GM06990 (cell line): ENCODE measurements at regions not wholly inside any gene's neighbourhood (a gene's known extent, or its start where the extent isn't known, plus 50 kb on each side); places are given as distances from the start of the nearest gene placed in this dataset.

Source experiments
- DNase-seq: peaks from one replicate; pipeline ENCODE4 v3.0.0-alpha.2; 2011; ENCODE audit not compliant: insufficient read length; ENCODE audit errors: extremely low read depth
- H3K27me3 ChIP-seq: replicated peaks from 2 replicates; pipeline ENCODE4 v1.6.0; 2011; ENCODE audit warnings: low read length; ENCODE audit not compliant: control insufficient read depth, insufficient read depth
- H3K36me3 ChIP-seq: 2 replicates; pipeline ENCODE4 v1.5.1; 2011; ENCODE audit warnings: low read length; ENCODE audit not compliant: control insufficient read depth, insufficient read depth
- H3K4me3 ChIP-seq: replicated peaks from 2 replicates; pipeline ENCODE4 v1.5.1; 2011; ENCODE audit warnings: low read depth, mild to moderate bottlenecking, control low read depth, low read length
- TF ChIP-seq, protein P1 (sequence below): IDR thresholded peaks from 2 replicates; pipeline ENCODE4 v1.5.1; 2011; ENCODE audit warnings: low read length, control low read depth, mild to moderate bottlenecking, inconsistent platforms; ENCODE audit not compliant: insufficient read depth, poor library complexity, severe bottlenecking

DNA sequence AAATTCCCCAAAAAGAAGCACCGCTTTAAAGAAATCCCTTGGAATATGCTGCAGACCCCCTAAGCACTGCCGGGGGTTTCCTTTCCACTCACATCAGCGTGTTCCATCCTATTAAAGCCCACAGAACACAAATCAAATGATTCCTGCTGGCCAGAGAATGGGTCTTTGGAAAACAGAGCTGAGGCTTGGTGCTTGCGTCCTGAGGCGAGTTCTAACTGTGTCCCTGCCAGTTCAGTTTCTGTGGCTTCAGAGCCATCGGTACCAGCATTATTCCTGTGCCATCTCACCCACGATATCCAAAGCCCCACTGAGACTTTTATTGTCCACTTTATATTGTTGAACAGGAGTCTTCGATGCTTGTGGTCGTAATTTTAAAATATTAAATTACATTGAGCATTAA is 142.0 kb upstream of the SYT13 start:
- Histone ChIP-seq H3K36me3 (no peaks in the 10 kb centered on the region), H3K27me3 (no peaks in the 10 kb centered on the region; the same call in none of the 2 replicates), H3K4me3 (no peak overlapping the region)
- TF ChIP-seq, protein P1, sequence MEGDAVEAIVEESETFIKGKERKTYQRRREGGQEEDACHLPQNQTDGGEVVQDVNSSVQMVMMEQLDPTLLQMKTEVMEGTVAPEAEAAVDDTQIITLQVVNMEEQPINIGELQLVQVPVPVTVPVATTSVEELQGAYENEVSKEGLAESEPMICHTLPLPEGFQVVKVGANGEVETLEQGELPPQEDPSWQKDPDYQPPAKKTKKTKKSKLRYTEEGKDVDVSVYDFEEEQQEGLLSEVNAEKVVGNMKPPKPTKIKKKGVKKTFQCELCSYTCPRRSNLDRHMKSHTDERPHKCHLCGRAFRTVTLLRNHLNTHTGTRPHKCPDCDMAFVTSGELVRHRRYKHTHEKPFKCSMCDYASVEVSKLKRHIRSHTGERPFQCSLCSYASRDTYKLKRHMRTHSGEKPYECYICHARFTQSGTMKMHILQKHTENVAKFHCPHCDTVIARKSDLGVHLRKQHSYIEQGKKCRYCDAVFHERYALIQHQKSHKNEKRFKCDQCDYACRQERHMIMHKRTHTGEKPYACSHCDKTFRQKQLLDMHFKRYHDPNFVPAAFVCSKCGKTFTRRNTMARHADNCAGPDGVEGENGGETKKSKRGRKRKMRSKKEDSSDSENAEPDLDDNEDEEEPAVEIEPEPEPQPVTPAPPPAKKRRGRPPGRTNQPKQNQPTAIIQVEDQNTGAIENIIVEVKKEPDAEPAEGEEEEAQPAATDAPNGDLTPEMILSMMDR = no peak
- no peak for DNase-seq

DNA sequence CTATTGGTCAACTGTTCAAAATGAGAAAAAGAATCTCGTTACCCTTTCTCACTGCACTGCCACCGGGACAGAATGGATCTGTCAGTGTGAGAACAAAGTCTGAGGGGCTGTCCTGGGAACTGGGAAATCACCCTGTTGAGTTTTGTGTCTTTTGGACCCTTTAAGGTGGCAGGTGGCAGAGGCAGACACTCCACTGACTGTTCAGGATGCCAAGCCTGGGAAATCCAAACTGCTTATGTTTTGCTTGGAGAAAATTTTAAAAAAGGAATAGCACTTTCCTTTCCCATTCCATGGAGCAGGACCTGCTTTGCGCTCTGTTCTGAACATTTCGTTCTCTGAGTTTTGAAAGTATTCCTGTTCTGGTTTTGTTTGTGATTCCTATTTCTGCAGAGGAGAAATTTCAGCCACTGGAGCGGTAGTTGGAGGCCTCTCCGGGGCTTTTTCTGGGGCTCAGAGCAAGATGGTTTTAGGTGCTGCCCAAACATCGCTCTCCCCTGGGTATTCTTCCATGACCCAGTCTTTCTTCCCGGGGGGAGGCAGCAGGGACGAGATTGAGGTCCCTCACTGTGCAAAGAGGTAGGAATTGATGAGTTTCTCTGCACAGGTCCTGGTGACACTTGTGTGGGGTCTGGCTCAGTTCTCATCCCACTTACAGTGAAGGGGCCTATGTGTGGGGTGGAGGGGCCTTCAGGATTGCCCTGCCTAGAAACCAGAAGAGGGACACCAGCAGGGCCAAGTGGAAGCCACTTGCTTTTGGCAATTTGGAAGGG is 138.5 kb upstream of the SYT13 start:
- no peak for DNase-seq
- Histone ChIP-seq H3K27me3 (peaks cover 2% of the 10 kb centered on the region), H3K36me3 (no peaks in the 10 kb centered on the region), H3K4me3 (no peak overlapping the region)
- TF ChIP-seq, protein P1 = no peak

DNA sequence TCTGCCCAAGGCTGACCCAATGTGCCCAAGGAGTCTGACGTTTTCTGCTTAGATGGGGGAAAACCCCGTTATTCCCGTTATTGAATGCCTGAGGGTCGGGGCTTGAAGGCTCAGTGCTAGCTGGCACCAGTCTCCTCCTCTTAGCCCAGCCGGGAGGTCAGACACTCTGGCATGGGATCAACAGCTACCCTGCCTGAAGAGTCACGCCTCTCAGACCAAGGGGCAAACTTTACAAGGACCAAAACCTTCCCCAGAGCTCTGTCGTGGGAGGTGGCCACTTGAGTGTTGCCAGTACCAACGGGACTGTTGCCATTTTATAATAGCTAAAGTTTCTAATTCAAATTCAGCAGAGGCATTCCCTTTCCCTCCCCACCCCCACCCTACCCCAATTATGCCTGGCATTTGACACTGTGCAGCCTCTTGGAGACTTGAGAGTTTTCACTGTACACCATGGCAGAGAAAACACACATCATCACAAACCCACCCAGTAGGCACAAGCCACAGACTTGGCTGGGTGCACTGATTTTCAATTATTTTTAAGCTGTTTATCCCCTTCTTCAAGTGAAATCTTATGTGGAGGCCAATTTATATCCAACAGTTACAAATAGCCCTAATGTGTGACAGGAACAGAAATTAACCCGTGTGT is 137.5 kb upstream of the SYT13 start:
- H3K27me3 ChIP-seq = peaks cover 2% of the 10 kb centered on the region
- no peak overlapping the region for H3K4me3 ChIP-seq
- DNase-seq = no peak
- TF ChIP-seq, protein P1 = no peak
- H3K36me3 ChIP-seq = no peaks in the 10 kb centered on the region

DNA sequence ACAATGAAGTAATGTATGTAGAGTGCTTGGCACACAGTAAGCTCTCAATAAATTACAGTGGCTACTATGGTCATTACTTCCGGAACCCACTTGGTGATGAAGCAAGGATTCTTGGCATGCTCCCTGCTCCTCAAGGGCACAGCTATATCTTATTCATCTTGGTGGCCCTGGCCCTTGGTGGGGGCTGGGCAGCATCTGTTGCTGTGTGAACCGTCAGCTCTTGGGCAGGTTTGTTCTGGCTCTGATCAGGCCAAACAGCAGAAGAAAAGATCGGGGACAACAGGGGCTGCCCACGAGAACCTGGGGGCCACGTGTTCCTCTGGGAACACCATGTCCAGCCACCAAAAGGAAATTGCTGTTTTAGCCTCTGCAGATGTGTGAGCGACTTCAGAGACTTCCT is 136.9 kb upstream of the SYT13 start:
- TF ChIP-seq, protein P1 = no peak
- Histone ChIP-seq H3K27me3 (peaks cover 2% of the 10 kb centered on the region), H3K4me3 (no peak overlapping the region), H3K36me3 (no peaks in the 10 kb centered on the region)
- no peak for DNase-seq

DNA sequence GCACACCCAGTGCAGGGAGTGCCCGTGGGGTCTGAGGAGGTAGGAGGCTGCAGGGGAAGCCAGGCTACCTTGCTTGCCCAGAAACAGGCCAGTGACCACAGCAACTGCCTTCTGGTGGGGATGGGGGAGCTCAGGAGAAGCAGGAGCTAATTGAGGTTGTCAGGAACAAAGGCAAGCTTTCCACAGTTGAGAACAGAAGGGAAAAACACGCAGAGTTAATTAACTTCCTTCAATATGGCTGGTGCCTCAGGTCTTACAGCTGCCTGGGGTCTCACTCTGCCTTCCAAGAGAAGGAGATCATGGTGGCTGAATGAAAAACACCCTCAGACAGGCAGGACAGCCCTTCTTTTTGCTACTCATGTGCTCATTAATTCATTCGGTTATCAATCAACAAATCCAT is 127.9 kb upstream of the SYT13 start:
- H3K4me3 ChIP-seq = no peak overlapping the region
- TF ChIP-seq, protein P1 = no peak
- DNase-seq = no peak
- H3K36me3 ChIP-seq = no peaks in the 10 kb centered on the region
- peaks cover 1% of the 10 kb centered on the region for H3K27me3 ChIP-seq
